HG02623 (cell line): ENCODE measurements at regions not wholly inside any gene's neighbourhood (a gene's known extent, or its start where the extent isn't known, plus 50 kb on each side); places are given as distances from the start of the nearest gene placed in this dataset.

Experiments used
- ATAC-seq: cut with Tn5 transposase; IDR thresholded peaks from one replicate; pipeline ENCODE4 v1.9.1; 2021; ENCODE audit warnings: moderate library complexity; ENCODE audit not compliant: unreplicated experiment

DNA sequence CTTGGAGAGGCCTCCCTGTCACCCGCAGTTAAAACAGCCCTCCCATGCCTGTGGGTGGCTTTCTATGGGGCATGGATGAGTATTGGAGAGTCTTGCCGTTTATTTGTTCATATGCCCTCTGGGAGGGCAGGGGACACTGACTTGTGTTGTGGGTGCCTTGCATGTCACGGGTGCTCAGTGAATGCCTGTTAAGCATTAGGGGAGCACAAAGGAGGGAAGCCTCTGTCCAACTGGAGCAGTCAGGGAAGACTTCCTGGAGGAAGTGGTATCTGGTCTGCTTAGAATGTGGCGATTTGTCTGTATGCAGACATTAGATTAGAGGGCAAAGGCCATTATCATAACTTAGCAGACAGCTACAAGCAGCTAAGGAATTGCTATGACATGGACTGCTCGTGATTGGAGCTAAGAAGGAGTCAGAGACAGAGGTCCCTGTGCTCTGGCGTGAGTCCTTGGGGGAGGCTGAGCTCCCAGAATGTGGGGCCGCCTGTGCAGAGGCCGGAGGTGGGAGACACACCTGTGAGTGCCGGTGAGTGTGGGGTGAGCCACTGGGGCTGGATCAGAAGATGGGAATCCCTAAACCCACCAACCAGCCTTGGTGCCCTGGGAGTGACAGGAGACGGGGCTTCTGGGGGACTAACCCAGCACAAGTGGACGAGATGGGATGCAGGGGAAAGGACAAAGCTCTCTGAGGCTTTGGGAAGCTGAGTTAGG lies 286.1 kb downstream of the SEC14L1 start:
- ATAC-seq, result no peak

DNA sequence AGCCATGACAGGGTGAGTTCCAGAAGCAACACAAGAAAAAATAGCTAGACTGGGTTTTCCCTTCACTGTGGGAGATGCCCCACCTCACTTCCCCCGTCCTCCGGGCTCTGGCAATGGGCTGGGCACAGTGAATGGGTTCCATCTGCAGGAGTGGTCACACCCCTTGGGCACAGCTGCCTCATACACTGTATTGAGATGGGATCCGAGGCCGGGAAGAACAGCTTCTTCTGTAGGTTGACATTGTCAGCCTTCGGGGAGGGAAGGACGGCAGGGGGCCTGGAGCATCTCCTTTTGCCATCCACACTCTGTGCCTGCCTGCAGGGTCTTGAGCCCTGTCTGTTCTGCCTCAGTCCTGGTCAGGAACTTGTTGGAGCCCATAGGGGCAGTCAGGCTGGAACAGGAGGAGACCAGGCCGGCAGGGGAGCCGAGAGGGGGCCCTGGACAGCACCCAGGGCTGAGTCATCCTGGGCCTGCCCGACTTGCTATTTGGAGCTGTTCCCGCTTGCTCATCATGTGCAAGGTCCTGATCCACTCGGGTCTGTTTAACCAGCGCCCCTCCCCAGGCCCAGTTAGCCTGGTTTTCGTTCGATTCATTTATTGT lies 286.7 kb downstream of the SEC14L1 start:
- no peak for ATAC-seq

DNA sequence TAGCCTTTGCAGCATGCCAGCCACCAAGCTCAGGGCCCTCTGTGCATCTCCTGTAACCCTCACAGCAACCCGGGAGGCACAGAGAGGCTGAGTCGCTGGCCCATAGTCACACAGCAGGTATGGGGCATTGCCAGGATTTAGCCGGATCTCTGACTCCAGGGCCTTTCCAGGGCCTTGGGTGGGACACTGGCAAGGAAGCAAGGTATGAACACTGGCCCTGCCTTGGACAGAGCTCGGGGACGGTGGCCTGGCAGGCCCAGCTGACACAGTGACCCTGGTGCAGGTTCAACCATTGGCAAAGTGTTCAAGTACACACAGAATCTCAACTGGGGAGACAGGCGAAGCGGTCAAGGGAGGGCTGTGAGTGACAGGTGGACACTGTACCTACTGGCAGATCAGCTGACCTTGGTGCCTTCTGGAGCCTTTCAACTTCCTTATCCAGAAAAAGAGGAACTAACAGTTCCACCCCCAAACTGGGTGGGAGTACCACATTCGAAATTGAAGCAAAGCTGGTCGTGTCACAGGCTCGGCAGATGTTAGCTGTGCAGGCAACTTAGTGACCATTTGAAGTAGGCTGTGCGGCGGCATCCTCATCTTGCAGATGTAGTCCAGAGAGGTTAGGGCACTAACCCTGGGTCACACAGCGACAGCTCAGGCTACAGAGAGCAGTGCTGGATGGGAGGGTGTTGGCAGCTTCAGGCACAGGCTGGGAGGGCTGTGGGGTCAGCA lies 287.4 kb downstream of the SEC14L1 start:
- no peak for ATAC-seq

DNA sequence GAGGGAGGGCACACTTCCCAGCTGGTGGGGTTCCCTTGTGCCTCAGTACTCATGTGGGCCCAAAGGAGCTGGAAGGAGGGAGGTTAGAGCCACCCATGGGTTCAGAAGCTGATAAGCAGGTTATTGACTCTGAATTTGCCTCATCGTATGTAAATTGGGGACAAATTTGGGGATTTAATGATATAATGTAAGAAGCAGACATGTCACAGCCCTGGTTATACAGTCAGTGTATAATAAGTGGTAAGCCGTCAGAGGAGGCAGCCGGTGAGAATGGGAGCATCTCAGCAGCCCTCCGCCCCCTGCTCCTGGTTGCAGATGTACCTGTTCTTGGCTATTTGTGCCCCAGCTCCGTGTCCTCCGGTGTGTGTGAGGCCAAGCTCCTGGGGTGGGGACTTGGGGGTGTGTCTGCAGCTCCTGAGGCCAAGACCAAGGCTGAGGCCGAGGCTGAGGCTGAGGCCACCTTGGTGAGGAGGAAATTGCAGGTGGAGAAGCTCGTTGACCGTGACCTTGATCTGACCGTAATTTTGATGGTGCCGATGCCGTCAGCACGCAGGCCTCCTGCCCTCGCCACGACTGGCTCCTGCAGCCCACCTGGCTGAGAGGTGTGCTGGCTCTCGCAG lies 288.1 kb downstream of the SEC14L1 start:
- ATAC-seq, result no peak

DNA sequence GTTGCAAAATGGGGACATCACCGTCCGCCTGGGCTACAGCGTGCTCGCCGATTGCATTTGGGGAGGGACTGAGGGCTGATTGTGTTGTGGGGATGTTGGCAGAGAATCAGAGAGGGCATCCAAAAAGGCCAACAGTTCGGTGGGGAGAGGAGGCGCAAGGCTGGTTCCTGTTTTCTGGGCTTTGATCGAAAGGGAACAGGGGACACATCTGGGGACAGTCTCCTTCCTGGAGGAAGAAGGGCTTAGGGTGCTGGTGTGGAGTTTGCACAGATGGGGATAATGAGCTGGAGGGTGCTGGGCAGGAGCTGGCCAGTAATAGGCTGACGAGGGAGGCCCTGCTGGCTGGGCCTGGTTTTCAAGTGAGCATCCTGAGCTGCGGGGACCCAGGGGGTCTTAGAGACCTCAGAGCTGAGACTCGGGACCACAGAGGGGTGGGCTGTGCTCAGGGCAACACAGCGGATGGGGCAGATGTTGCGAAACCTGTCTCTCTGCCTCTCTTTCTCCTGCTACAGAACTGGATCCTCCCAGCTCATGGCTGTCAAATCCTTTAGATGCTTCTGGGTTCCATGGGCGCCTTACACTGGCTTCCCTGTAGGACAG lies 288.7 kb downstream of the SEC14L1 start:
- no peak for ATAC-seq

DNA sequence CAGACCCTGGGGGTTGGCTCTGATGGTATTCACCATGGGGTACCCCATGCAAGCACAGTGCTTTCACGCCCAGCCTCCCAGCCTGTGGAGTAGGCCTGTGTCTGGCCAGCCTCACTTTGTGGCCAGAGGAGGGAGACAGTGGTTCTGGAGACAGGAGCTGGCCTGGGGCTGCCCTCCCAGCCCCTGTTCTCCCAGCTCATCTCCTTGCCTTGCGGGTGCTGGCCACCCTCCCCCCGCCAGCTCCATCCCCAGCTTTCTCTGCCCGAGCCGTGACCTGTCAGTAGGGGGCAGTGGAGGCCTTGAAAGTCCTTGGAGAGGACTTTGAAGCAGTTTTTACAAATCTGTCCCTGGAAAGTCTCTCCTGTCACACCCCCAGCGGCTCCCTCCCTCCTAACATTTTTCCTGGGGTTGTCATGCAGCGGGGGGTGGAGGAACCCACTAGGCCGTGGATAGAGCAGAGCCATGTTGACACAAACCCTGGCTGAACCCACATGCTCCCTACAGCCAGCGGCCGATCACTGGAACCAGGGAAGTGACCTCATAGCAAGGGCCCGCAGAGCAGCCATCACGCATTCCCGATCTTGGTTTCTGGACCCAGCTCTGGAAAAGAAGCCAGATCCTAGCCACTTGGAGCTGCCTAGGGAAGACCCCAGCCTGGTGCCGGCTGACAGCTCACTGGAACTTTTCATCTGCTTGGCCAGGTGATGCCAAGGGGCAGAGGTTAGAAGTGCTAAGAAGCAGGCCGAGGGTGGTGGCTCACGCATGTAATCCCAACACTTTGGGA lies 289.4 kb downstream of the SEC14L1 start:
- no peak for ATAC-seq

DNA sequence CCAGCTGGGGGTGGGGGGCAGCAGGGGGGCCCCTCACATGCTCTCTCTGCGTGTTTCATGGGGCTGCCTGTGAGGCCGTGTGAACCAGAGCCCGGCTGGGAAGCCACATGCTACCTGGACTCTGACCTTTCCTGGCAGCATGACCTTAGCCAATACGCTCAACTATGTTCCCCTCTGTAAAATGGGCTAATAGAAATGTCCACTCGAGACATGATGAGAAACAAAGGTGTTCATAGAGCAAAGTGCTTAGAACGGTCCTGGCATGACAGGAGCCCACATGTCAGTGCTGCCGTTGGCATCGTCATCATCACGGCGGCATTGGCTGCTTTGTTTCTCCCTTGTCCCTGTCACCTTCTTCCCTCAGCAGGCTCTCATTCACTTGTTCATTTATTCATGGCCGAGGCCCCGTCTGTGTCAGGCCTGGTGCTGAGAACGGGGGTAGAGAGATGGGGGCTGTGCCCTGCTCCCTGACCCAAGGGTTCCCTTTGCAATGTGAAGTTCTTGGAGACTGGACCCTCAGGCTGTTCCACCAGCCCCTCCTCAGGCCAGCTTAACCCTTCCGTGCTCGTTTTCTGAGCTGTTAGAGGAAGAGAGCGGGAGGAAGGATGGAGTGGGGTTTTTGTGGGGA lies 291.4 kb downstream of the SEC14L1 start:
- no peak for ATAC-seq

DNA sequence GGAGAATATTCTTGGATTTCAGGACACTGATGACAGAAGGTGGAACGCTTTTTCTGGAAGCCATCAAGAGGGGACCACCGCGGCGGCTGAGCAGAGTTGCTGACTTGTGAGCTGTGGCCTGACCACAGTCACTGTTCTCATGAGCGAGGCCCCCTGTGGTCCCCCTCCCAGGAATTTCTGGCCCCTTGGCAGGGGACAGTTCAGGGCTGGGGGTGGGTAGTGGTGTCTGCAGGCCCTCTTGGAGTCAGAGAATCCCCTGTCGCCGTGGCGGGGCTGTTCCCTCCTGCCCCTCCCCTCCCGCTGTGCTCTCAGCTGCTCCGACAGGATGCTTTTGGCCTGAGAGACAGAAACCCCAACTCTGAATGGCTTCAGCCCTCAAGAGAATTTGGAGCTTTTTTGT lies 292.0 kb downstream of the SEC14L1 start:
- no peak for ATAC-seq

DNA sequence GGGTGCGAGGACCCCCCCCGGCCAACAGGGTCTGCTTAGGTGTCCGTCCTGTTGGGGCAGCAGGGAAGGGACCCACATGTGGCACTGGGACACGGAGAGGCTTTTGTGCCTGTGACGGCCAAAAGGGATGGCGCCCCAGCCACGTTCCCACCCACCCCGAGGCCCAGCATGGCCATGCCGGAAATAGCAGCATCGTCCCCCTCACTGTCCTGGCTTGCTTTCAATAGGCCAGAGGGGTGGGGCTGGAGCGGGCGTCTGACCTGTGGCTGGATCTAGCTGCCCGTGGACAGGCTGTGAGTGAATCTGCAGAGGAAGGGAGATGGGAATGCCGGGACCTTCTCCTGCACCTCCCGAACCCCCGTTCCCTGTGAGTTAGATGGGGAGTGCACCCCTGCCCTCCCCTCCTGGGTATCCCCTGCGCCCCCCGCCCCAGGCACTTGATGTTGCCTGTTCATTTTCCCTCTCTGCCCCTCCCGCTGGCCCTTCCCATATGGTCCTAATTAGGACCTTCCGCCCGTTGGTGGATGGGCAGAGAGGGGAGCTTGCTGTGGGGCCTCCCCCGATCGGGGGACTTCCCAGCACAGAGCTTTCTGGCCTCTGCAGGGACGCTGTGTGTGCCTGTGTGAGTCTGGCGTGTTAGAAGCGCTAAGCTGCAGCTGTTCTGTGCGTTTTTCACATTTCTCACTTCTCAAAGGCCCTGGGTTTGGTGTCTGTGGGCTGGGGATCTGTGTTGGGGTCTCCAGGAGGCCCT lies 292.8 kb downstream of the SEC14L1 start:
- no peak for ATAC-seq

DNA sequence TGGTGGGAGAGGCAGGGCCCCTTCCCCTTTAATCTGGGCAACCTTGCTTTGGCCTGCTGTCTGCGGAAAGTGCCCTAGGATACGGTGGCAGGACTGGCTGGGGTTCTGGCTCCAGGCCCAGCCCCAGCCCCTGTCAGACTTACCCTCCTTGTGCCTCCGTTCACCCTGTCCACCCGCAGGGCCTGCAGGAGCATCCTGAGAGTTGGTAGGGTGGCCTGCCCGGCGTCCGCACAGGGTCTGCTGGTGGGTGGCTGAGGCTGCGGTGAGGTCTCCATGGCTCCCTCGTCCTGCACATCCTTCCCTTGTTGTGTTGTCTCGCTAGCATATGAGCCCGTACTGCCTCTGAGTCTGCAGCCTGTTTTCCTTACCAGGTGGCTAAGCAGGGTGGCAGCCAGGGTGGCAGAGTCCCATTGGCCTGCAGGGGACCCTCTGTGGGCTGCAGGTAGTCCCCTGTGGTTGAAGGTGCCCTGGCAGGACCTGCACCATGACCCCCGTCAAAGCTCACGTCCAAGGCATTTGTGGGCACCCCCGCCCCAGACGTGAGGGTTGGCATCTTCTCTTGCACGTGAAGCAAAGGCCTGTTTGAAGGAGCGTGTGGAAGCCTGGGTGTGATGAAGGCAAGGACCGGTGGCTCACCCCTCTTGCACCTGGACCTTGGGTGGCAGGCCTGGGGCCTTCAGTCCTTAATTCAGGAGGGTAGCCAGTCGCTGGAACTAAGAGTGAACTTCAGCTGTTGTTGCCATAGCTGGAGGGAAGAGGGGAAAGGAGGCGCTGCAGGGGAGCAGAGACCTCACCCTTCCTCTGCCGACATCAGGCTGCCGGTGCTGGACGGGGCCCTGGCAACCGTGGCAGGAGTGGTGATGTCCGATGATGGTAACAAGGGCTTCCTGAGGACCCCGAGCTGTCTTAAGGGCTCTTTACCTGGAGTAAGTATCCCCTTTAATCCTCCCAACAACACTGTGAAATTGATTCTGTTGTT lies 293.7 kb downstream of the SEC14L1 start:
- no peak for ATAC-seq

DNA sequence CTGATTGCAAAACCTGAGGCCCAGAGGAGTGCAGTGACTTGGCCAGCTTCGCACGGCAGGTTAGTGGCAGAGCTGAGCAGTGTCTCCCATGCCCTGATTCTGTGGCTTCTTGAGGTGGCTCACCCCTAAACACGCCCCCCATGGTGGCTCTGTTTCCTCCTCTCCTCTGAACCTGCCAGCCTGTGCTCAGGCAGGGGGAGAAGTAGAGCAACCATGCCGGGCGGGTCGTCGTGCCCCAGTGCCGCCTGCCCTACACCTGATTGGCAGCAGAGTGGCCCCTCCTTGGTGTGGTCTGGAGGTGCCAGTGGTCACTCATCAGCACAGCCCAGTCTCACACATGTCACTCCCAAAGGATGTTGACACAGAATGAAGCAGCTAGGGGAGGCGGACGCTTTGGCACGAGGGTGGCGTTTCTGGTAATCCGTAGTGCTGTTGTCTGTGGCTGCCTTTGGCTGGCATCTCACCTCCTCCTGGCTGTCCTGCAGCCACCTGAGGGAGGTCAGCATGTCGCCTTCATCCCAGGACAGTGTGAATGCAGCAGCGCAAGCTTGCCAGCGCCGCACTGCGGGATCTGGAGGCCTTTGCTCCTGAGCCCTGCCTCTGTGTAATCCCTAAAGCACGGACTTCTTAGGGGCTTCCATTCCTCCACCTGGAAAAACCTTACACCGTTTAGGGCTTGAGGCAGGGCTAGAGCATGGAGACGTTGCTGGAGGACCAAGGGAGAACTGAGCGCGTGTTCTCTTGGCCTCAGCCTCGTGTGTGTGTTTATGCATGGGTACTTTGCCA lies 294.7 kb downstream of the SEC14L1 start:
- no peak for ATAC-seq

DNA sequence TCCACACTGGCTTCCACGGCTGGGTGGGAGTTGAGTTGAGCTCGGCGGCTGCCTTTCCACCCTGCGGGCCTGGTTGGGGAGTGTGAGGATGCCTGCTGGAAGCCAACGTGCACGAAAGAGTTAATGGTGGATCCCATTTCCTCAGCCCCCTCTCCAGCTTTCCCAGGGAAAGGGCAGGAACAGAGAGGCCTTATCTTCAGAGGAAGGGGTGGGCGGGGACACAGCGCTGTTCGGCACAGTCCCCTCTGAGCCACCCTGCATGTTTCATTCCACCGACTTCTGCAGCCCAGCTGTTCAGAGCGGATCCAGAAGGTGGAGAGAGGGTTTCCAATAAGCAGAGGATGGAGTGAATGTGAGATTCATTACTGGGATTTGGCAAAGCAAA lies 295.3 kb downstream of the SEC14L1 start:
- no peak for ATAC-seq

DNA sequence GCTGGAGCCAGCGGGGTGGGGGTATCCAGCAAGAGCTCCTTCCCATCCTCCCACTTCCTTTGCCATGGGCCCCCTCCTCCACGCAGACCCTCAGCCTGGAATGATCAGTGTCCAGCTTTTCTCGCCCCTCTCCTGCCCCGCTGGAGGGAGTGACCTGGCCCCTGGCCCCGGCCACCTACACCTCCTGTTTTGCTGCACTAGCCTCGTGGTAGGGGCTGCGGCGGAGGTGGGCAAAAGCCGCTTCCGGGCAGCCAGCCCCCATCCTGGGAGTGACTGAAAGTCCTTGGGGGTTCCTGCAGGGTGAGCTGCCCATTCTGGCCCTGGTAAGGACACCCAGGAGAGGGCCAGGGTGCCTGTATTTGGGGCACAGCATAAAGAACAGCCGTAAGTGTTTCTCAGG lies 295.7 kb downstream of the SEC14L1 start:
- ATAC-seq, result no peak

DNA sequence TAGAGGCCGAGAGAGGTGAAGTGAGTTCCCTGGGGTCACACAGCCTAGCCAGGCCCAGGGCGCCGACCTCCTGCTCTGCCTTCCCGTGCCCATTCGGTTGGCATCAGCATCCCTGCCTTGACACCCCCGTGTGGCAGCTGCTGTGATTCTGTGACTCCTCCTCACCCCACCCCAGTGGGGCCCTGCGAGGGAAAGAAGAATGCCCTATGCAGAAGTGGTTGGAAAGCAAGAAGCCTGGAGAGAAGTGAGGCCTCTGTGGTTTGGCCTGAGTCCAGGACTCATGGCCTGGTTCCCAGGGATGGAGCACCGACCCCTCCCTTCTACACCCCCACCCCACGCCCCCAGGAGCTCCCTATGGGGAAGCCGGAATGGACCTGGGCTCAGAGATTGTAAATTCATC lies 296.2 kb downstream of the SEC14L1 start:
- ATAC-seq, result no peak

DNA sequence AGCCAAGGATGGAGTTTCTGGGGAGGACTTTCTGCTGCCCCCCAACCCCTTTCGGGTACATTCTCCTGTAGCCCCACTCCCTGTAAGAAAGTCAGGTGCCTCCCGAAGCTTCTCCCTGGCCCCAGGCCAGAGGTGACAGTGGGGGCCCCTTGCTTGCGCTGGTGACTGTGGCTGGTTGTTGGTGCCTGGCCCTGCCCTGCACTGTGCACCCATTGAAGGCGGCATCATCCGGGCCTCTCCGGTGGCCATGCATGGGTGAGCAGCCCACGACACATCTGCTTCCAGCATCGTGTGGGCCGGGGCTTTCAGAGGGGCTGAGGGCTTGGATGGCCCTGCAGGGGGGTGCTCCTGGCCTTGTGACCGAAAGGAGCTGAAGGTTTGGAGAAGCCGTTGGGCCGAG lies 297.0 kb downstream of the SEC14L1 start:
- ATAC-seq, result no peak

DNA sequence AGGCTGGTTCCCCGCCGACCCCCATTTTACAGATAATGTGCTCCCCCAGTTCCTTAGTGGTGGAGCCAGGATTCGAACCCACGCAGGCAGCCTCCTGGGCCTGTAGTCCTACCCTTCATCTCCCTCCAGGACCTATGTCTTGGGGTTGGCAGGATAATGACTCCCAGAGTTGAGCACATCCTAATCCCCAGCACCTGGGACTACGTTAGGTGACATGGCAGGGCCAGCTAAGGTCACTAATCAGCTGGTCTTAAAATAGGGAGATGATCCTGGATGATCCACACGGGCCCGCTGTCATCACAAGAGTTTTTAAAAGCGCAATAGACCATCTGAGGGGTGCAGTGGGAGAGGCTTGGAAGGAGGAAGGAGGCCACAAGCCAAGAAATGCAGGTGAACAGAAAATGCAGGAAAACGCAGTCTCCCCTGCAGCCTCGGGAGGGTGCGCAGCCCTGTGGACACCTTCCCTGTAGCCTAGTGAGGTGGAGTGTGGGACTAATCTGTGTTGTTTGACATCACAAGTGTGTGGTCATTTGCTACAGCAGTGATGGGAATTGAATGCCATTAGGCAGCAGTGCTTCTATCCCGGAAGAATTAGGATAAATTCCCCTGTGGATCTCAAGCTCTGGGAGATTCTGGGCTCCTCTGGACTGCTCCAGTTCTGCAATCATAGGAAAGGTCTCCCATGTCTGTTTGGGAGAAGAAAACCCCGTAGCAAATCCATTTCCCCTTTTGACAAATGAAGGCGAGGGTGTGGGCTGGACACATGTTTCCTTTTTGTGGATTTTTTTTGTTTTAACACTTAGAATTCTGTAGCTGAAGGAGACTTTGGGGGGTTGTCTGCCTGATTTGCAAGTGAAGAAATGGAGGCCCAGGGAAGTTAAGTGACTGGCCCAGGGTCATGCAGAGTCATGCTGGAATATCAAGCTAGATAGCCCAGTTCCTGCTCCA lies 297.7 kb downstream of the SEC14L1 start:
- no peak for ATAC-seq
